ENCODE measurements at regions not wholly inside any gene's neighbourhood (a gene's known extent, or its start where the extent isn't known, plus 50 kb on each side); places are given as distances from the start of the nearest gene placed in this dataset.
A peak's percentile ranks its signal among the peaks of the same experiment; 100 is the strongest.
"Not testable (repeated sequence)": the region's sequence is repeated elsewhere in the genome, so short reads cannot be mapped to it uniquely, and the experiment has no call there.

- DNase-seq = no peak
These were observed 107.2 kb upstream of the UGP2 start for GRCh38 chr2:63734510-63734909.

DNA sequence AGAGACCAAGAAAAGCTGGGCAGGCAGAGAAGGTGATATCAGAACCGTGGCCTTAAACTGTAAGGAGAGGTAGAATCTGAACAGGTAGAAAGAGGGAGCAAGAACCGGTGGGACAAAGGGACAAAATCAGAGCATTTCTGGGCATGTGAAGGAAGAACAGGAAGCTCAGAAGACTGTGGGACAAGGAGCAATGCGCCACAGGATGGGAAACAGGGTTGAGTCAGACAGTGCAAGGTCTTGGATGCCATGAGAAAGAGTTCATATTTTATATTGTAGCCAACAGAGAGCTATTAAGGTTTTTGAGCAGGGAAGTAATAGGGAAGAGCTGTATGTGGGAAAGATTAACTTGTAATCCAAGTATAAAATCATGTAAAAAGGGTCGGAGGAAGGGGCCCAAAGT is 106.4 kb upstream of the UGP2 start:
- in situ Hi-C loops (cut with MboI; ENCODE audit: low pct_unique_long_range_greater_than_20kb, low sequenced_read_pairs) = no loop called here
- DNase-seq = no peak

More at GRCh38 chr2:63734510-63734909, 107.2 kb upstream of the UGP2 start:
- in situ Hi-C loops (cut with MboI; ENCODE audit: low pct_unique_long_range_greater_than_20kb, low sequenced_read_pairs) = no loop called here

DNA sequence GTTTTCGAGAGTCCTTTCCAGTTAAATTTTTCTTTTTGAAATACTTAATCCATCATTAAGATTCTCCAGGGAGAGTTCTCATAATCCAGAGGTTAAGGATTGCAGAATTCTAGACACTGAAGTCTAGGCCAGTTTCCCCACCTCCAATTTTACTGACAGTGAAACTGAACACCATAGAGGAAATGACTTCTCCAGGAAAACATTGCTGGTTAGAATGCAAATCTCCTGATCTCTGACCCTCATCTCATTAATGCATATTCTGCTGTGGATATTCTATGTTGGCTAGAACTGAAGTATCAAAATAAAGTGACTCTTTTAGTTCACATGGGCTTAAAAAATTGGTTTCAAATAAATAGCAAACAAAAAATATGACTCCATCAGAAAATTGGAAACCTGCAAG is 105.8 kb upstream of the UGP2 start:
- in situ Hi-C loops (cut with MboI; ENCODE audit: low pct_unique_long_range_greater_than_20kb, low sequenced_read_pairs) = no loop called here
- no peak for DNase-seq

GRCh38 chr2:63736354-63736753 is 105.3 kb upstream of the UGP2 start:
- no peak for DNase-seq
- in situ Hi-C loops (cut with MboI; ENCODE audit: low pct_unique_long_range_greater_than_20kb, low sequenced_read_pairs) = no loop called here

GRCh38 chr2:63737081-63737751 is 104.5 kb upstream of the UGP2 start:
- in situ Hi-C loops (cut with MboI; ENCODE audit: low pct_unique_long_range_greater_than_20kb, low sequenced_read_pairs) = no loop called here
- no peak for DNase-seq

- no peak for DNase-seq
- in situ Hi-C loops (cut with MboI; ENCODE audit: low pct_unique_long_range_greater_than_20kb, low sequenced_read_pairs) = no loop called here
These were observed 103.7 kb upstream of the UGP2 start for GRCh38 chr2:63738019-63738418.

GRCh38 chr2:63739180-63739579 is 102.5 kb upstream of the UGP2 start:
- in situ Hi-C loops (cut with MboI; ENCODE audit: low pct_unique_long_range_greater_than_20kb, low sequenced_read_pairs); DNase-seq: not testable (repeated sequence)

DNA sequence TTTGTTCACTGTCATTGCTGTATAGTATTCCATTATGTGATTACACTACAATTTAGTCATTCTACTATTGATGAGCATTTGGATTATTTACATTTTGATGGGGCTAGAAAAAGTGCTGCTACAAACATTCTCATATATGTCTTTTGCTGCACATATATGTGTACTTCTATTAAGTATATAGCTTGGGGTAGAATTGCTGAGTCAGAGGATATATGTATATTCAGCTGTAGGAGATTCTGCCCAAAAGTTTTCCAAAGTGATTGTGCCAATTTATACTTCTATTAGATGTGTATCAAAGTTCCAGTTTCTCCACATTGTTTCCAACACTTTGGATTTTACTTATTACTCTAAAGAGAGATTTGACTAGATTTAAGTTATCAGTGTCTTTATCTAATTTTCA is 101.7 kb upstream of the UGP2 start:
- in situ Hi-C loops (cut with MboI; ENCODE audit: low pct_unique_long_range_greater_than_20kb, low sequenced_read_pairs) = no loop called here
- no peak for DNase-seq

DNA sequence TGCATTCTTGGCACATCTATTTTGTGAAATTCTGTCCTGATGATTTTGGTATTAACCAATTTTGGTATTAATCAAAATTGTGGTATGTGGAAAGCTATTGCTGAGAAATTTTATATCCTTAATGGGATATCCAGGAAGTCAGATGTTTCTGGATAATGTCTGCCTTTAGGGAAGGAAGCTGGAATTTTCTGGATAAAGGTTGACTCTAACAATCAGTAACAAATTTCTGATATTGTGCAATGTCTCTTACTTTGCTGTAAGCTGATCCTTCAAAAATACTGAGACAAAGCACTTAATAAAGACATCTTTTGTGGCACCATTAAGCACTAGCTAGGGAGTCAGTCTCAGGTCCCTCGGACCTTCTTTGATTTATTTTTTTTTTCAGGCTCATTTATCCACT is 100.8 kb upstream of the UGP2 start:
- DNase-seq = no peak
- in situ Hi-C loops (cut with MboI; ENCODE audit: low pct_unique_long_range_greater_than_20kb, low sequenced_read_pairs) = no loop called here

DNA sequence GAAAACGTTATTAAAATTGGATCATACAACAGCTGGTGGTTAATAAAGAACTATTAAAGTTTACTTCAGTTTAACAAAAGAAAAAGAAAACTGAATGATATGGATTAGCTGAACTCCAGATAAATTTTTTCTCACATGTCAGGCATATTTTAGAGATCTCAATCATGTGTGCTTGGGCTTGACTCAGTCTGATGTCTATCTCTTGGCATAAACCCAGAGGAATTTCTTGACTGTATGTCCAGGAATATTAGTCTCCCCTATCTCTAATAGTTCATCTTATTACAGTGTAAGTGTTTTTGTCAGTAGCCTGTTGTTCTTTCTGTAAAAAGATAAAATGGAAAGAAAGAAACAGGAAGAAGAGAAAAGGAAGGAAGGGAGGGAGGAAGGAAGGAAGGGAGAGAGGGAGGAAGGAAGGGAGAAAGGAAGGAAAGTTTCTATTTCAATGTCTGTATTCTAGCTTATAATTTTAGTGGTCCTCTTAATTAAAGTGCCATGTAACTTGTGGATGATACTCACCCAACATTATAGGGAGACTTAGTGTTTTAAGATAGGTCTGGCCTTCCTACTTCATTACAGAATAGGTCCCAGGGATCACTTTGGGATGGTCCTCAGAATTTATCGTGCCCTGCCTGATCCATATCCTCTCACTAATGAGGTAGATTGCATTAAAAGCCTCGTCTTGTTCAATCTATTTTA is 99.7 kb upstream of the UGP2 start:
- in situ Hi-C loops (cut with MboI; ENCODE audit: low pct_unique_long_range_greater_than_20kb, low sequenced_read_pairs) = no loop called here
- DNase-seq = no peak

GRCh38 chr2:63742580-63742976 is 99.1 kb upstream of the UGP2 start:
- DNase-seq = no peak
- in situ Hi-C loops (cut with MboI; ENCODE audit: low pct_unique_long_range_greater_than_20kb, low sequenced_read_pairs) = no loop called here

DNA sequence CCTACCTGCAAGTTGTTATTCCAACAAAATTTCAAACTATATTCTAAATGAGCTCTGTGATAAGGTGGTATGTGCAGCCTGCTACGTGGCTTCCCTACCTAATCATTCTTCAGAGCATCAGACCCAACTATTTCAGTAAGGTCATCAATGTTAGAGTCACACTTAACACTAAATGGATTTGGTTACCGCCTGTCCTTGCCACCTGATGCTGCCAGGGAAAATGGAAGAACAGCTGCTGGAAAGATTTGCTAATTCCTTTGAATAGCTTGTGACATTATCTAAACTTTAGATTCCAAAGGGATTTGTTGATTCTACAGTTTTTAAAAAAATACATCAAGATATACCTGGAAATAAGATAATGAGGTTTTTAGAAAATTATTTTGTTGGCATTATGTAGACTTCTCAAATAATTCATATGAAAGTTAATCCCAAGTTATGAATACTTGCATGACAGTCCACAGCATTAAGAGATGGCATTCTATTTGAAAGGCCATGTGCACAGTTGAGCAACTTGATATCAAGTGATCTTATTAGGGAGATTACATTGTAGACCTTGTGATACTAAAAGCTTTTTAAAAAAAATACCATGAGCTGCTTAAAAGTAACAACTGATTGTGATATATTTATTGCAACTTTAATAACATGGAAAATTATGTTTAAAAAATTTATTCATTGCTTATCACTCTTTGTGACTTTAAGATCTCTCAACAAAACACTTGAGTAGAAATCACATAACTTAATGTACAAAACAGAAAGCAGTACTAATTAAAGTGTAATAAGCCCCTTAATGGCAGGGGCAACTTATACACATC is 98.3 kb upstream of the UGP2 start:
- in situ Hi-C loops (cut with MboI; ENCODE audit: low pct_unique_long_range_greater_than_20kb, low sequenced_read_pairs) = no loop called here
- DNase-seq = no peak

DNA sequence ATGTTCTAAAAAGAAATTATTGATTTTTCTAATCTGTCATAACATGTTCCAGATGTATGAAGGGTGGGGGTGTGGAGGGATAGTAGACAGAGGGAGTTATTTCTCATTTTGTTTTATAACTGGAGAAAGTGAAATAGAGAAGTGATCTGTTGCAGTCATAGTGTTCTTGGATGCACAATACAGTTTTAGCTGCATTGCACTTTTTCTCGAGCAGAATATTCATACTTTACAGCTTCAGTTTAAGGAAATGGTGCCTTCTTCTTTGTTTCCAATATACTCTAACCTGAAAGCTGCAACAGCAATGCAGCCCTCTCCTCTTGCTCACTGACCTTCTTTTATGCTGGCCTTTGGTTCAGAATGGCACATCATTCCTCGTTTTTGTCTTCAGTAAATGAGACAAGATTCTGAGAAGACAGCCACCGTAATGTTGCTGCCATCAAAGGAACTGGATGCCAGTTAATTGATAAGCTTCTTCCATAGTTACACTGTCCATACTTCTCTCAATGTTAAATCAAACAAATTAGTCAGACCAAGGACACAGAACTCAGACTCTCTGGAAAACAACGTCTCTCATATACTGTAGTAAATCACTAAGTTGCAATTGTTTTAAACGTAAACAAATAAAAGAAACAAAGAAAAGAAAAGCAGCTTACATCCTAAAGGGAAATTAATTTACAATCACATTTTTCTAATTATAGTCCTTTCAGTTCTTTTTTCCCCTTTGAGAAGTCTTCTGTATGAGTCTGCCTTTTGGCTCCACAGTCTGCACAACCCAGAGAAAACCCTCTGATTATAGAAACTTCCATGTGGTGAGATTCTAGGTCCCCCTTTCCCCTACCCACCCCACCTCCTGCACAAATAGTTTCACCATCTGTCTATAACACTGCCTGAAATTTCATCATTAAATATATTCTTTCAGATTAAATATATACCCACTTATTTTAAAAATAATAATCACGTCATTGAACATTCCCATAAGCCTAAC is 97.4 kb upstream of the UGP2 start:
- in situ Hi-C loops (cut with MboI; ENCODE audit: low pct_unique_long_range_greater_than_20kb, low sequenced_read_pairs) = no loop called here

GRCh38 chr2:63746548-63746947 is 95.1 kb upstream of the UGP2 start:
- in situ Hi-C loops (cut with MboI; ENCODE audit: low pct_unique_long_range_greater_than_20kb, low sequenced_read_pairs); DNase-seq: not testable (repeated sequence)

More for the DNA sequence above, 97.4 kb upstream of the UGP2 start:
- no peak for DNase-seq

DNA sequence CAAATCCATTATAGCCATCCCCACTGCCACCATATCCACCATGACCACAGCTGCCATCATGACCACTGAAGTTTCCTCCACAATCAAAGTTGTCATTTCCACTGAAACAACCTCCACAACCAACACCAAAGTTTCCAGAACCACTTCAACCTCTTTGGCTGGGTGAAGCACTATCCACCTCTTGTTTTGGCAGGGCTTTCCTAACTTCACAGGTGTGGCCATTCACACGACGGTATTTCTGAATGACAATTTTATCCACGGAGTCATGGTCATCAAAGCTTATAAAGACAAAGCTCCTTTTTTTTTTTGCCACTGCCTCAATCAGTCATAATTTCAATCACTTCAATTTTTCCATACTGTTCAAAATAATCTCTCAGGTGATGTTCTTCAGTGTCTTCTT is 89.8 kb upstream of the UGP2 start:
- no peak for DNase-seq
- in situ Hi-C loops (cut with MboI; ENCODE audit: low pct_unique_long_range_greater_than_20kb, low sequenced_read_pairs) = no loop called here

DNA sequence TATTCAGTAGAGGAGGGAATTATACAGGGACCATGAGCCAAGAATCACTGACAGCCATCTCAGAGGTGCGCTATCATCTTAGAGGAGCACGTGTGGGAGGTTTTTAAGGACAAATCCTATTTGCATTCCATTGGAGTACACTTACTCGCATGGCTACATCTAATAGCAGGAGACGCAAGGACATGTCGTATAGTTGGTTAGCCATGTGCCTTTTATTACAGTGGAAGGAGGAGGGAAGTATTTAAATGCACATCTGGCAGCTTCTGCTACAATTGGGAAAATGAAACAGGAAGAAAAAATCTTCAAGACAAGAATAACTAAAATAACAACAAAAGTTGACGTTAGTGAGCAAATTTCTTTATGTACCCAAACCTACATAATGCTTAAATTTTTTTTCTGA is 86.5 kb upstream of the UGP2 start:
- in situ Hi-C loops (cut with MboI; ENCODE audit: low pct_unique_long_range_greater_than_20kb, low sequenced_read_pairs) = no loop called here
- peak; percentile 9 for DNase-seq

DNA sequence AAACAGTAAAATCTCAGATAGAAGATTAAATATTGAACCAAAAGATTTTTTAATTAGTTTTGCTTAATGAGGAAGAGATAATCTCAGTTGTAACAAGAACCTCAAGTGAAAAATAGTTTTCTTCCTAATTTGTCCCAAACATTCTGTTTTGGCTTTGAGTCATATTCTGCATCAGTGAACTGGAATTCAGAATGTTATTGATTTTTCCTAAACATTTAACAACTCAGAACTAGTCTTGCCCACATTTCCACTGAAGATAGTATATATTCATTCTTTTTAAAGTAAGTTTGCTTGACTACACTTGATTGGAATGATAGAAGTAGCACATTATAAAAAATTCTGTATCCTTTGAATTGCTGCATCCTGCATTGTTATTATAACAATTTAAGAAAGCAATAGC is 85.7 kb upstream of the UGP2 start:
- in situ Hi-C loops (cut with MboI; ENCODE audit: low pct_unique_long_range_greater_than_20kb, low sequenced_read_pairs) = no loop called here
- DNase-seq = no peak

DNA sequence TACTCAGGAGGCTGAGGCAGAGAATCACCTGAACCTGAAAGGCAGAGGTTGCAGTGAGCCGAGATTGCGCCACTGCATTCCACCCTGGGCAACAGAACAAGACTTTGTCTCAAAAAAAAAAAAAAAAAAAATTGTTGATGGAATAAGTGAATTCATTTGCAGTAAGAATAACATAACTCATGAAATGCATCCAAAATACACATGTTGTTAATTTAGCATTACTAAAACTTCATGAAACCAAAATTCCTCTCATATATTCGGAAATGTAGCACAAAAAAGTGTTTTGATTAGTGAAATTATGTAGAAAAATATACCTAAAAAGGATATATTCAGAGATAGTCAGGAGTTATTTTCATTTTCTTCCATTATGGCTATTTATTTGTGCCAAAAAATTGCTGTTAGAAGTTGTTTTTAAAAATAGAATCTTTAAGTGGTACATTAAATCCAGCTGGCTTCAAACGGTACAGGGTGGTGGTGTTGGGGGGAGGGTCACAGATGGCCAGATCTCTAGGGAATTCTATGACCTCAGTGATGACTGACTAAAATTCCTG is 78.2 kb upstream of the UGP2 start:
- no peak for DNase-seq
- in situ Hi-C loops (cut with MboI; ENCODE audit: low pct_unique_long_range_greater_than_20kb, low sequenced_read_pairs) = no loop called here

- in situ Hi-C loops (cut with MboI; ENCODE audit: low pct_unique_long_range_greater_than_20kb, low sequenced_read_pairs) = no loop called here
- DNase-seq = no peak
These were observed 77.1 kb upstream of the UGP2 start for GRCh38 chr2:63764630-63765029.
